GM12872 (cell line): ENCODE measurements at regions not wholly inside any gene's neighbourhood (a gene's known extent, or its start where the extent isn't known, plus 50 kb on each side); places are given as distances from the start of the nearest gene placed in this dataset.

Source experiments
- TF ChIP-seq, protein P1 (sequence below): IDR thresholded peaks from 3 replicates; pipeline ENCODE4 v1.5.1; 2011; ENCODE audit warnings: low read depth, mild to moderate bottlenecking, low read length, moderate library complexity; ENCODE audit not compliant: insufficient read depth

DNA sequence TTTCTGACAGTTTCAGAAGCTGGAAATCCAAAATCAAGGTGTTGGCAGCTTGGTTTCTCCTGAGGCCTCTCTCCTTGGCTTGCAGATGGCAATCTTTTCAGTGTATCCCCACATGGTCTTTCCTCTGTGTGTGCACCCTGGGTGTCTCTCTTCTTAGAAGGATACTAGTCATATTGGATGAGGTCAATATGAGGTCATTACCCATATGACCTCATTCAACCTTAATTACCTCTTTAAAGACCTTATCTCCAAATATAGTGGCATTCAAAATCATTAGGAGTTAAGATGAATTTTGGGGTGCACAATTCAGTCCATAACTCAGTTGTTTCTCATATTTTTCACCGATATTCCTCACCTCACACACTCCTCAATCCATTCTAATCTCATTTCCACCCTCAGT is 92.4 kb upstream of the TGM3 start:
- TF ChIP-seq, protein P1, sequence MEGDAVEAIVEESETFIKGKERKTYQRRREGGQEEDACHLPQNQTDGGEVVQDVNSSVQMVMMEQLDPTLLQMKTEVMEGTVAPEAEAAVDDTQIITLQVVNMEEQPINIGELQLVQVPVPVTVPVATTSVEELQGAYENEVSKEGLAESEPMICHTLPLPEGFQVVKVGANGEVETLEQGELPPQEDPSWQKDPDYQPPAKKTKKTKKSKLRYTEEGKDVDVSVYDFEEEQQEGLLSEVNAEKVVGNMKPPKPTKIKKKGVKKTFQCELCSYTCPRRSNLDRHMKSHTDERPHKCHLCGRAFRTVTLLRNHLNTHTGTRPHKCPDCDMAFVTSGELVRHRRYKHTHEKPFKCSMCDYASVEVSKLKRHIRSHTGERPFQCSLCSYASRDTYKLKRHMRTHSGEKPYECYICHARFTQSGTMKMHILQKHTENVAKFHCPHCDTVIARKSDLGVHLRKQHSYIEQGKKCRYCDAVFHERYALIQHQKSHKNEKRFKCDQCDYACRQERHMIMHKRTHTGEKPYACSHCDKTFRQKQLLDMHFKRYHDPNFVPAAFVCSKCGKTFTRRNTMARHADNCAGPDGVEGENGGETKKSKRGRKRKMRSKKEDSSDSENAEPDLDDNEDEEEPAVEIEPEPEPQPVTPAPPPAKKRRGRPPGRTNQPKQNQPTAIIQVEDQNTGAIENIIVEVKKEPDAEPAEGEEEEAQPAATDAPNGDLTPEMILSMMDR, result no peak

DNA sequence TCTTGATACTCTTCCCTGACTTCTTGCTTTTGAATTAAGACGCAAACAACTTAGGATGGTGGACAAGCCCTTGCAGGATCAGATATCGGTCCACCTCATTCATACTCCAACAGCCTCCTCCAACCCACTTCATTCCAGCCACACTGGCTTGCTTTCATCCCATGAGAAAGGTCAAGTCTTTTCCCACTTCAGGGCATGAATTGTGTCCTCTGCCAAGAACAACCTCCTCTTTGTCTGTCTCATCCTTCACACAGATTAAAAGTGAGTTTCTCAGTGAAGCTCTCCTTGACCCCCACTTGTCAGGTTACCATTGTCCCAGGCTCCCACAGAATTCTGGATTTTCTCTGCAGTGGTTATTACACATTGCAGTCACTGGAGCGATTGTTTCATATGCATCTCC is 91.8 kb upstream of the TGM3 start:
- TF ChIP-seq, protein P1, result no peak

DNA sequence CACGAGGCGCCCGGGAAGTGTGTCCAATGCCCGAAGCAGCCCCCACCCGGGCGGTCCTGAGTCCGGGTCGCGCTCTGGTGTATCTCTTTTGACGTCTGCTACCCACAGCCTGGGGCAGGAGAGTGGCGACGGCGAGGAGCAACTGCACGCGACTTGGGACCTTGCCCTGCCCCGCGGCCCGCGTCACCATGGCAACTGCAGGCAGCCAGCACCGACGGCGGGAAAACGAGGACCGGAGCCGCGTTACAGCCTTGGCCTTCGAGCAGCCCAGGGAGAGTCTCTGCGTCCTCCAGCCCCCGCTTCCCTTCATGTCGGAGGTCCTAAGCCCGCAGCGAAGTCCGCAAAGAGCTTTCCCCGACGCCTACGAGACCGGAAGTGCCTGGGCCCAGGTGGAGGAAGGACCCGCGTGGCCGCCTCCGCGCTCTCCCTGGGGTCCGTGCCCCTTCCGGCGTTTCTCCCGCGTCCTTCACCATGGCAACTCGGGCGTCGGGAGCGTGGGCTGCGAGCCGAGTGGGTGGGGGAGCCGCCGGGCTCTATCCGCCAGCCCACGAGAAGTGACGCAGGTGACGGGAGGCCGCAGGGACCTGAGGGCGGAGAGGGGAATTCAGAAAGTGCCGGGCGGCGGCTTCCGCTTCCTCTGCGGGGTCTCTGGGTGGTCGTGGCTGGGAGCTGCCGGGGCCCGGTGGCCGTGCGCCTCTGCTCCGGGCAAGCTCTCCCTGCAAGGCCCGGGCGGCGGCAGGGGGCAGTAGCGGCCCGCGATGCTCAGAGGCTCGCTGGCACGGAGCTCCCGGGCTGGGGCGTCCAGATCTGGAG is 88.6 kb upstream of the TGM3 start:
- TF ChIP-seq, protein P1, result peak; percentile 68

DNA sequence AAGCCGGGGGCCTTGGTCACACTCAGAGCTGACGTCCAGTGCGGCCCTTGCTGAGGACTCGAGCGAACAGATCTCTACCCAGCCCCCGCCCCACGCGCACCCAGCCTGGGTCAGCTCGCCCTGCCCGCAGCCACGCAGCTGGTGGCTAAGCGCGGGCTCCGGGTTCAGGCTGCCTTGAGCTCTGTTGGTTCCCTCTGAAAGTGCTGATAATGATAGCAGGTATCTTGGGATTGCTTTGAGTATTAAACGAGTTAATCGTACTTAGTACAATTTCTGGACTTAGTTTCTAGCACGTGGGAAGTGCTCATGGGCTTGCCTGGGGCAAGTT is 88.1 kb upstream of the TGM3 start:
- TF ChIP-seq, protein P1, result no peak

DNA sequence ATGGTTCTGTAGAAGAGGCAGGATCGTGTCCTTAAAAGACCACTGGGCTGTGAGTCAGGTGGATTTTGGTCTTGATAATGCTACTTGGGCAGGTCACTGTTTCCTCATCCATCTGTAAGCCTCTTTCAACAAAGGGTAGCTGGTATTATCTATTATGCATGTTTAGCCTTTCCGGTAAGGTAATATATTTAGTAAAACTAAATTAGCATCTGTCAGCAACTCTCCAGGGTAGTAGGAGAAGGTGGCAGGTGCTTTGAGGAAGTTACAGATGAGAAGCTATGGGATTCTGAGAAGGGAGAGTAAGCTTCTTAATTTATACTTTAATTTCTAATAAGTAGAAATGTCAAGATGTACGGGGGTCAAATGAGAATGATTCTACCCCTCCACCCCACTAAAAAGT is 86.9 kb upstream of the TGM3 start:
- TF ChIP-seq, protein P1, result no peak

DNA sequence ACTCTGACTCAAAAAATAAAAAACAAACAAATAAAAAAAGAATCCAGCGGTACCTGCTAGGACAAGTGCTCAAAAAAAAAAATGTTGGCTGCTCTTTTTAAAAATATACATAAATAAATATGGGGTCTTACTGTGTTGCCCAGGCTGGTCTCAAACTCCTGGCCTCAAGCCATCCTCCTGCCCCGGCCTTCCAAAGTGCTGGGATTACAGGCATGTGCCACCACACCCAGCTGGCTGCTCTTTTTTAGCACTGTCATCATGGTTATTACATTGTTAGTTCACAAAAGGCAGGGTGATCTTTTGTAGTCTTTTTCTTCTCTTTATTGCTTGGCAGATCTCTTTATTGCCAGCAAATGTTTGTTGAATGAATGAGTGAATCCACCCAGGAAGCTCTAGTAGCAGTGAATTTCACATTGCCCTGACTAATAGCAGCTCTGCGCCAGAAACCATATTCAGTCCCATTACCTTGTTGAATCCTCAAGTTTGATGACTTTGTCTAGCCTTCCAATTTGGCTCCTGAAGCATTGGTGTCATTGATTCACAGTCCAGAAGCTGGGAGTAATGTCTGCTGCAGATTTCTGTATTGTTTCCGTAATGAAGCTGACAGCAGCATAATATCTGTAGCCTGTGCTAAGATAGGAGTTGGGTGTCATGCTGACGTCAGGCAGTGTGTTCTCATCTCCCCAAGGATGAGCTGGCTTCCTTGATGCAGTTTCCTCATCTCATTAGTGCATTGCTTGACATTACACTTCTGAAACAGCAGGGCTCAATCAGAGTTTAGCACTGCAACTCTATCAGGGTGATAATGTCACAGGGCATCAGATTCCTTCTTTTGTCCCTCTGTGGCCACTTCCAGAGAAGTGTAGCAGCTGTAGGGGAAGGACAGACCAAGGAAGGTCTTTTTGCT is 84.9 kb upstream of the TGM3 start:
- TF ChIP-seq, protein P1, result no peak

DNA sequence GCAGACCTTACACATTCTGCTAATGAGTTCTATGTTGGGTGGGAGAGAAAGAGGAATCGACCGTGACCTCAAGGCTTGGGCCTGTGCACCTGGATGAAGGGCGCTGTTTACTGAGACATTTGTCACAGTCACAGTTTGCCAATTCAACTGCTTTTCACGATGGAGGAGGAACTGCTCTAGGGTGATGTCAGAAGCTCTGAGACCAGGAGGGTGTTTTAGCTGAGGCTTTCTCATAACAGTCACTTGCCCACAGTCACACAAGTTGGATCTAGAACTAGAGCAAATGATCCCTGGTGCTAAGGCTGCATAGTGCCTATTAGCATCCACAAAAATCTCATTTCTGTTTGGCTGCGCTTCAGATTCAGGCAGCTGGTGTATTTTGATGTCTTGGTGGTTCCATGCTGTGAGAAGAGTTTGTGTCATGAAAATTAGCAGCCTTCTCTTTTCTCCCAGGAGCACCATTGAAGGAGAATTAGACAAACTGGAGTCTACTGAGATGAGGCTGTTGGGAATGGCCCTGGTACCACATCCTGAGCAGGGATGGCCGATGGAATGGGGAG is 83.3 kb upstream of the TGM3 start:
- TF ChIP-seq, protein P1, result no peak
